ENCODE measurements at regions not wholly inside any gene's neighbourhood (a gene's known extent, or its start where the extent isn't known, plus 50 kb on each side); places are given as distances from the start of the nearest gene placed in this dataset.

GRCh38 chr14:36083317-36083716 lies 93.2 kb downstream of the PTCSC3 start:
- TF ChIP-seq CTCF (IDR thresholded peaks at IDR 0.05) (no peak), ZFX (IDR thresholded peaks at IDR 0.05; ENCODE audit: borderline replicate concordance) (no peak)

Measured in 22Rv1 (cell line).